ENCODE measurements at regions not wholly inside any gene's neighbourhood (a gene's known extent, or its start where the extent isn't known, plus 50 kb on each side); places are given as distances from the start of the nearest gene placed in this dataset.

DNA sequence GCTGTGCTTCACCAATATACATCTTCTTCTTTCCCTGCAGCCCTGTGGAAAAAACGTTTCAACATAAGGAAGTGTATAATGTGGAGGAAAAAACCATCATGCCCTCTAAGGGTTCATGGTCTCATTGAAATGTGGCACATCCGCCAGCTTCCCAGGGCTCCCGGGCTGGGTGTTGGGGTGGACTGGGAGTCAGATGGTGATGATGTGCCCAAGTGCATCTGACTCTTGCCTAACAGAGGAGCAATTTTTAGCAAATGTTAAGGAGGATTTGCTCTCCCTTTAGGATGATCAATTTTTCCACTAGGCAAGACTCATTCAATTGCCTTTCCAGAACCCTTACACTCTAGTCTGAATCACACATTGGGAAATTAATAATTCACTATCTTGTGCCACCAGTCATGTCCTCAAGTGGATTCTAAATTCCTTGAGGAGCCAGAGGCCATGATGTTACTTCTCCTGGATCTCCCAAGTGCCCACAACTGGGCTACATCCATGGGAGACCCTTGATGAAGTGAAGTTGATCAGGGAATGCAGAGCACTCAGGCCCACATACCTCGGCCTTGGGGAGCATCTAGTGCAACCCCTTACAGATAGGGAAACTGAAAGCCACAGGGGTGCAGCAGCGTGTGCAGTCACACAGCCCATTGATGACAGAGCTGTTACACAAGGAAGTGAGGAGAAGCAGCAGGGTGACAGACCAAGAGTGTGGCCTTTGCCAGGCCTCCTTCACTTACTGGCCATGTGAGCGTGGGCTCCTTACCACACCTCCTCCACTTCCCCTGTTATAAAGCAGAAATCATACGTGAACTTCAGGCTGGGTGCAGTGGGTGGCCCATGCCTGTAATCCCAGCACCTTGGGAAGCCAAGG is 100.0 kb upstream of the SLC44A3 start:
- Histone ChIP-seq H3K27ac (ENCODE audit: low read depth, low read length) (no peak overlapping the region), H3K9ac (ENCODE audit: extremely low read depth, low read length, poor library complexity, severe bottlenecking) (no peak overlapping the region), H3K36me3 (ENCODE audit: control insufficient read depth, insufficient read depth, low read length) (no peaks in the 10 kb centered on the region), H3K9me3 (ENCODE audit: control insufficient read depth, low read length) (no peaks in the 10 kb centered on the region), H3K4me1 (ENCODE audit: control insufficient read depth, insufficient read depth, low read length) (no peaks in the 10 kb centered on the region), H3K4me3 (ENCODE audit: low read length) (no peak overlapping the region), H3K27me3 (ENCODE audit: control insufficient read depth, insufficient read depth, low read length, poor library complexity, severe bottlenecking) (no peaks in the 10 kb centered on the region)
- Mint-ChIP-seq H3K4me1 (no peaks in the 10 kb centered on the region), H3K27me3 (ENCODE audit: insufficient read depth) (no peaks in the 10 kb centered on the region), H3K27ac (no peak overlapping the region), H3K9me3 (no peaks in the 10 kb centered on the region), H3K4me3 (no peak overlapping the region), H3K36me3 (ENCODE audit: low read depth) (no peaks in the 10 kb centered on the region)
- TF ChIP-seq, protein P1, sequence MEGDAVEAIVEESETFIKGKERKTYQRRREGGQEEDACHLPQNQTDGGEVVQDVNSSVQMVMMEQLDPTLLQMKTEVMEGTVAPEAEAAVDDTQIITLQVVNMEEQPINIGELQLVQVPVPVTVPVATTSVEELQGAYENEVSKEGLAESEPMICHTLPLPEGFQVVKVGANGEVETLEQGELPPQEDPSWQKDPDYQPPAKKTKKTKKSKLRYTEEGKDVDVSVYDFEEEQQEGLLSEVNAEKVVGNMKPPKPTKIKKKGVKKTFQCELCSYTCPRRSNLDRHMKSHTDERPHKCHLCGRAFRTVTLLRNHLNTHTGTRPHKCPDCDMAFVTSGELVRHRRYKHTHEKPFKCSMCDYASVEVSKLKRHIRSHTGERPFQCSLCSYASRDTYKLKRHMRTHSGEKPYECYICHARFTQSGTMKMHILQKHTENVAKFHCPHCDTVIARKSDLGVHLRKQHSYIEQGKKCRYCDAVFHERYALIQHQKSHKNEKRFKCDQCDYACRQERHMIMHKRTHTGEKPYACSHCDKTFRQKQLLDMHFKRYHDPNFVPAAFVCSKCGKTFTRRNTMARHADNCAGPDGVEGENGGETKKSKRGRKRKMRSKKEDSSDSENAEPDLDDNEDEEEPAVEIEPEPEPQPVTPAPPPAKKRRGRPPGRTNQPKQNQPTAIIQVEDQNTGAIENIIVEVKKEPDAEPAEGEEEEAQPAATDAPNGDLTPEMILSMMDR (conservative IDR thresholded peaks at IDR 0.05): no peak
- 88 to 97% methylated on average over 3 to 7 of the region's 7 CpGs for WGBS, 2 experiments (ENCODE audit: insufficient coverage in 1 of 2, insufficient read length in 1 of 2)
- no peak for DNase-seq

DNA sequence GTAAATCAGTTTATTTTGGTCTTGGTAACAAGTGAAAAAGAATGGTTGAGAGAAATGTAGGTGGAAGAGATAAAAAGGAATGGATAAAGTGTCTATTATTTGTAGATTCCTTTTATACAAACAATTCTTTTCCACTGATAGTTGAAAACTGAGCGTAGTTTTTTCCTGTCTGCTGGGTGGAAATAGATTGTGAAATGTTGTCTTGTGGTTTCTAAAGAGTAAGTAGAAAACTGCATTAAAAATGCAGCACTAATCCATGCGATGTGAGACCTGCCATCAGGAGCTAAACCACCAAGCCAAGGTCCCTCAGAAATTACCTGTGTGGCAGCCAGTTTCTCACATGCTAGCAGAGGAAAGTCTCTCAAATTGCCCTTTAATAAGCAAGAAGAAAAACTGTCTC is 103.2 kb upstream of the SLC44A3 start:
- H3K4me1 Mint-ChIP-seq: peaks cover 10% of the 10 kb centered on the region
- no peaks in the 10 kb centered on the region for H3K36me3 ChIP-seq (ENCODE audit: control insufficient read depth, insufficient read depth, low read length)
- TF ChIP-seq, protein P1 (conservative IDR thresholded peaks at IDR 0.05): no peak
- no peak overlapping the region for H3K27ac Mint-ChIP-seq
- H3K36me3 Mint-ChIP-seq (ENCODE audit: low read depth): no peaks in the 10 kb centered on the region
- H3K4me1 ChIP-seq (ENCODE audit: control insufficient read depth, insufficient read depth, low read length): peaks cover 3% of the 10 kb centered on the region
- DNase-seq: no peak
- H3K9ac ChIP-seq (ENCODE audit: extremely low read depth, low read length, poor library complexity, severe bottlenecking): no peak overlapping the region
- no peaks in the 10 kb centered on the region for H3K27me3 ChIP-seq (ENCODE audit: control insufficient read depth, insufficient read depth, low read length, poor library complexity, severe bottlenecking)
- peaks cover 4% of the 10 kb centered on the region for H3K27me3 Mint-ChIP-seq (ENCODE audit: insufficient read depth)
- WGBS, 2 experiments (ENCODE audit: insufficient coverage in 1 of 2, insufficient read length in 1 of 2): 96 to 100% methylated on average over 2 of the region's 2 CpGs
- no peaks in the 10 kb centered on the region for H3K9me3 Mint-ChIP-seq
- H3K27ac ChIP-seq (ENCODE audit: low read depth, low read length): no peak overlapping the region
- no peak overlapping the region for H3K4me3 Mint-ChIP-seq
- H3K4me3 ChIP-seq (ENCODE audit: low read length): no peak overlapping the region
- H3K9me3 ChIP-seq (ENCODE audit: control insufficient read depth, low read length): no peaks in the 10 kb centered on the region

DNA sequence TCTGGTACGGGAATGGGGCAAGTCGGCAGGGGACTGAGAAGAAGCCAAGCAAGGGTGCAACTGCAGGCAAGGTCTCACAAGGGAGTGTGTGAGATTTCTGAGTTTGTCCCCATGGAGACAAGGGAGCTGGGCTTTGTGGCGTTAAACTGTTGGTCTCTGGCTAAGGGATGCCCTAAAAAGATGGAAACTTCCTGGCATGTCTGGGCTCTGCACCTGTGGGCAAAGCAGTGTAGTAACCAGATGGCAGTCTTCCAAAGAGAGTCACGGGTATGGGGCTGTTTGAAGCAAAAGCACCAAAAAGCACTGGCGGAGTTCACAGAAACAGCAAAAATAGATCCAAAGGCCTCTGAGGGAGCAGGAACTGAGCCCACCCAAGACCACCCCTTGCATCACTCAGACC is 104.8 kb upstream of the SLC44A3 start:
- no peak for DNase-seq
- TF ChIP-seq, protein P1 (conservative IDR thresholded peaks at IDR 0.05): no peak
- H3K4me3 ChIP-seq (ENCODE audit: low read length): no peak overlapping the region
- Mint-ChIP-seq H3K4me1 (peaks cover 10% of the 10 kb centered on the region), H3K27me3 (ENCODE audit: insufficient read depth) (peaks cover 4% of the 10 kb centered on the region), H3K4me3 (no peak overlapping the region), H3K27ac (peak overlapping the region; percentile 74), H3K9me3 (no peaks in the 10 kb centered on the region), H3K36me3 (ENCODE audit: low read depth) (no peaks in the 10 kb centered on the region)
- WGBS, 2 experiments (ENCODE audit: insufficient coverage in 1 of 2, insufficient read length in 1 of 2): 96 to 100% methylated on average over 4 to 5 of the region's 5 CpGs
- H3K36me3 ChIP-seq (ENCODE audit: control insufficient read depth, insufficient read depth, low read length): no peaks in the 10 kb centered on the region
- H3K9ac ChIP-seq (ENCODE audit: extremely low read depth, low read length, poor library complexity, severe bottlenecking): no peak overlapping the region
- peaks cover 3% of the 10 kb centered on the region for H3K4me1 ChIP-seq (ENCODE audit: control insufficient read depth, insufficient read depth, low read length)
- no peak overlapping the region for H3K27ac ChIP-seq (ENCODE audit: low read depth, low read length)
- no peaks in the 10 kb centered on the region for H3K27me3 ChIP-seq (ENCODE audit: control insufficient read depth, insufficient read depth, low read length, poor library complexity, severe bottlenecking)
- no peaks in the 10 kb centered on the region for H3K9me3 ChIP-seq (ENCODE audit: control insufficient read depth, low read length)

Data from endodermal cell (in vitro differentiated cells).